NT2/D1 (cell line): ENCODE measurements at regions not wholly inside any gene's neighbourhood (a gene's known extent, or its start where the extent isn't known, plus 50 kb on each side); places are given as distances from the start of the nearest gene placed in this dataset.

Experiments
- SUZ12 ChIP-seq: IDR thresholded peaks from 2 replicates; pipeline ENCODE4 v1.6.1; 2011; ENCODE audit not compliant: insufficient read length, insufficient read depth; ENCODE audit errors: extremely low read depth
- YY1 ChIP-seq: IDR thresholded peaks from 2 replicates; pipeline ENCODE4 v1.6.1; 2011; ENCODE audit not compliant: insufficient read length, insufficient read depth

GRCh38 chr1:186536273-186536890, 75.5 kb upstream of the PDC start:
- no peak for TF ChIP-seq YY1
- no peak for TF ChIP-seq SUZ12
